GM23248 (cell line): ENCODE measurements at regions not wholly inside any gene's neighbourhood (a gene's known extent, or its start where the extent isn't known, plus 50 kb on each side); places are given as distances from the start of the nearest gene placed in this dataset.

Experiments
- EZH2 ChIP-seq: fragments of 200-600 bp; sonication (generic); IDR thresholded peaks from 2 replicates; pipeline ENCODE4 v1.6.1; 2018; ENCODE audit warnings: antibody characterized with exemption, mild to moderate bottlenecking; ENCODE audit not compliant: insufficient read depth, poor library complexity, severe bottlenecking
- EZH2phosphoT487 ChIP-seq: fragments of 200-600 bp; sonication (generic); IDR thresholded peaks from 2 replicates; pipeline ENCODE4 v1.6.1; 2018; ENCODE audit warnings: antibody characterized with exemption, moderate library complexity, mild to moderate bottlenecking, low read depth; ENCODE audit not compliant: insufficient read depth

DNA sequence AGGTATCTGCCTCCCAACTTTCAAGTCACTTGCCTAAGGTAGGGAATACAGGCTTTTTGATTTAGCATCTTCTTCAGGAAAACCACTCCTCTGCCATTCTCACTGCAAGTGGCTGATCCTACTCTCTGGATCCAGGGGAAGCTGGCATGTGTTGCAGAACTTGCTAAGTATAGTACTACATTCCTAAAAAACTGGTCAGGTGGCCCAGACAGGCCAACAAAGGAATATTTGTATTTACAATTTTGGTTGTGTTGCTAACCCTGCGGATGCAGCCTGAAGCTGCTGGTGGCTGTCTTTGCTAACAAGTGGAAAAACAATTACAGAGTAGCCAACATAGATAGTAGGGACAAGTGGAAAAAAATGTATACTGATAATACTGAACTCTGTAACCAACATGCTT is 222.5 kb upstream of the STARD13 start:
- TF ChIP-seq EZH2 (no peak), EZH2phosphoT487 (no peak)
